Bronchial epithelial cell (primary cell): ENCODE measurements at regions not wholly inside any gene's neighbourhood (a gene's known extent, or its start where the extent isn't known, plus 50 kb on each side); places are given as distances from the start of the nearest gene placed in this dataset.

Experiments
- DNase-seq: peaks from one replicate; pipeline ENCODE4 v3.0.0-alpha.2; 2010; ENCODE audit warnings: low read depth
- FAIRE-seq: peaks from 2 replicates; lab custom pipeline; 2011; peaks lifted over from hg19 to GRCh38; lab: Jason Lieb, UNC
- H3K27me3 ChIP-seq: 2 replicates; pipeline ENCODE4 v1.5.1; 2011; ENCODE audit warnings: low read length; ENCODE audit not compliant: control insufficient read depth, insufficient read depth
- H3K36me3 ChIP-seq: 2 replicates; pipeline ENCODE4 v1.5.1; 2011; ENCODE audit warnings: low read length; ENCODE audit not compliant: control insufficient read depth, insufficient read depth
- H3K4me3 ChIP-seq: 2 replicates; pipeline ENCODE4 v1.5.1; 2011; ENCODE audit warnings: mild to moderate bottlenecking, low read depth, low read length, control low read depth
- TF ChIP-seq, protein P1 (sequence below): IDR thresholded peaks from 2 replicates; pipeline ENCODE4 v1.5.1; 2011; ENCODE audit warnings: mild to moderate bottlenecking, moderate library complexity, low read length, control low read depth, inconsistent platforms; ENCODE audit not compliant: insufficient read depth, severe bottlenecking

DNA sequence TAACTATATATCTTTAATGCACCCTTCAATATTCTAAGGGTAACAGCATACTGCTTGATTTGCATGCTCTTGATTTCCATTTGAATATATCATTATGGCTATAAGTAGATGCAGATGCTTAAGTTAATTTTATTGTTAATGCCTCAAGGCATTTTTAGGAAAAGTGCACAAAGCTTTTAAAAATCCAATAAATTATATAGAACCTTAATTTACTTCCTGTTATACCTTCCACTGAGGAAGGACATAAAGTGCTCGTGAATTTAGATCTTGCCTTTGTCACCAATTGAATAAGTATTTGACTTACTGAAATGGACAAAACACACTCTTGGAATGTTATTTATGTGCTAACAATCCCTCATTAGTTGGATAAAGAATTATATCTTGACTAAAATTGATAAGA lies 276.7 kb upstream of the CCDC54 start:
- no peaks in the 10 kb centered on the region for H3K36me3 ChIP-seq
- TF ChIP-seq, protein P1, sequence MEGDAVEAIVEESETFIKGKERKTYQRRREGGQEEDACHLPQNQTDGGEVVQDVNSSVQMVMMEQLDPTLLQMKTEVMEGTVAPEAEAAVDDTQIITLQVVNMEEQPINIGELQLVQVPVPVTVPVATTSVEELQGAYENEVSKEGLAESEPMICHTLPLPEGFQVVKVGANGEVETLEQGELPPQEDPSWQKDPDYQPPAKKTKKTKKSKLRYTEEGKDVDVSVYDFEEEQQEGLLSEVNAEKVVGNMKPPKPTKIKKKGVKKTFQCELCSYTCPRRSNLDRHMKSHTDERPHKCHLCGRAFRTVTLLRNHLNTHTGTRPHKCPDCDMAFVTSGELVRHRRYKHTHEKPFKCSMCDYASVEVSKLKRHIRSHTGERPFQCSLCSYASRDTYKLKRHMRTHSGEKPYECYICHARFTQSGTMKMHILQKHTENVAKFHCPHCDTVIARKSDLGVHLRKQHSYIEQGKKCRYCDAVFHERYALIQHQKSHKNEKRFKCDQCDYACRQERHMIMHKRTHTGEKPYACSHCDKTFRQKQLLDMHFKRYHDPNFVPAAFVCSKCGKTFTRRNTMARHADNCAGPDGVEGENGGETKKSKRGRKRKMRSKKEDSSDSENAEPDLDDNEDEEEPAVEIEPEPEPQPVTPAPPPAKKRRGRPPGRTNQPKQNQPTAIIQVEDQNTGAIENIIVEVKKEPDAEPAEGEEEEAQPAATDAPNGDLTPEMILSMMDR, result no peak
- H3K4me3 ChIP-seq, result no peak overlapping the region
- no peak for FAIRE-seq
- peaks cover 2% of the 10 kb centered on the region for H3K27me3 ChIP-seq
- no peak for DNase-seq

DNA sequence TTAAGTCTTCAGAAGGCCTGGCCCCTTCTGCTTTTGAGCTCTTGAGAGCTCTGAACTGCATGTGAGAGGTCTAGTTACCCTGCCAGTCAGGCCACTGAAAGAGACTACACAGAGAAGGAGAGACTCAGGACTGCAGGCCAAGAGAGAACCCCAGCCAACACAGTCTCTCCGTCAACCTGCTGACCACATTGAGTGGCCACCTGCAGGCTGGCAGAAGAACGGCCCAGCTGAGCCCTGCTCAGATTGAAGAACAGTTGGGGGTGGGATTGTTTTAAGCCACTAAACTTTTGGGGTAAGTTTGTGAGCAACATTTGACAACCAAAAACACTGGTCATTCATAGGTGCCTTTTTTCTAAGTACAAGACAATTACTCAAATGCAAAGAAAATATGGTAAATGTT lies 273.5 kb upstream of the CCDC54 start:
- Histone ChIP-seq H3K4me3 (no peak overlapping the region), H3K36me3 (no peaks in the 10 kb centered on the region), H3K27me3 (peaks cover 2% of the 10 kb centered on the region)
- DNase-seq (no peak), FAIRE-seq (no peak)
- TF ChIP-seq, protein P1, result no peak

DNA sequence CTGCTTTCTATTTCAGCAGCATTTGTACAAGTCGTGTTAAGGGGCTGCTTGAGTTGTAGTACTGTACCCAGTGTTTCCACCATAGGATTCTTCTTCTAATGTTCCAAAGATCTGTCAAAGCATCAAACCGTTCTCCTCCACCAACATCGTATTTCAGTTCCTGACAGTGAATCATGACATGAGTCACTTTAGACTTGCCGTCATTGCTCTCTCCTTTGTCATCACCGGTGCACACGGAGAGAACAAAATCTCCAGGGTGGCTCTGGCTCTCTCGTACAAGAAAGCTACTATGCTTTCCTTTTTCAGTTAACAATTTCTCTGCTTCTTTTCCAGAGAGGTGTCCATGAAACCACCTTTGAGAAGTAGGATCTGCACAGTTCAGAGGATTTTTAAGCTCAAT lies 270.9 kb upstream of the CCDC54 start:
- TF ChIP-seq, protein P1, result no peak
- FAIRE-seq (no peak), DNase-seq (peak; percentile 47)
- Histone ChIP-seq H3K27me3 (no peaks in the 10 kb centered on the region), H3K4me3 (no peak overlapping the region), H3K36me3 (no peaks in the 10 kb centered on the region)

DNA sequence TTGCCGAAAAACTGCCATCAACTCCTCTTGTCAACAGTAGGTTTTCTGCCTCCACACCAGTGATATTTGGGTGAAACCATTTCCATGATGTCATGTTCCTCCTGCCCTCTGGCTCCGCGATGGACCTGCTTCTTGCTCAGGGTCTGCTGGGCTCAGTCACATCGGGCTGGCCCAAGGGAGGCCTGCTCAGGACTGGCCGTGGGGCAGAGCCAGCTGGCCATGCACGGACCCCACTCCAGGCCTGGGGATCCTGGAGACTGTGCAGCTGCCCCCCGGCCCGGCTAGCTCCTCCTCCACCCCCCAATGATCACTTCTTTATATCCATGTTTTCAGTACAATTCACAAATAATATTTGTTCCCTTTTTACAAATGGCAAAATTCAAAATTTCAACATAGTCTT lies 270.3 kb upstream of the CCDC54 start:
- no peak for FAIRE-seq
- H3K36me3 ChIP-seq, result no peaks in the 10 kb centered on the region
- no peak for DNase-seq
- H3K27me3 ChIP-seq, result no peaks in the 10 kb centered on the region
- H3K4me3 ChIP-seq, result no peak overlapping the region
- TF ChIP-seq, protein P1, result no peak

DNA sequence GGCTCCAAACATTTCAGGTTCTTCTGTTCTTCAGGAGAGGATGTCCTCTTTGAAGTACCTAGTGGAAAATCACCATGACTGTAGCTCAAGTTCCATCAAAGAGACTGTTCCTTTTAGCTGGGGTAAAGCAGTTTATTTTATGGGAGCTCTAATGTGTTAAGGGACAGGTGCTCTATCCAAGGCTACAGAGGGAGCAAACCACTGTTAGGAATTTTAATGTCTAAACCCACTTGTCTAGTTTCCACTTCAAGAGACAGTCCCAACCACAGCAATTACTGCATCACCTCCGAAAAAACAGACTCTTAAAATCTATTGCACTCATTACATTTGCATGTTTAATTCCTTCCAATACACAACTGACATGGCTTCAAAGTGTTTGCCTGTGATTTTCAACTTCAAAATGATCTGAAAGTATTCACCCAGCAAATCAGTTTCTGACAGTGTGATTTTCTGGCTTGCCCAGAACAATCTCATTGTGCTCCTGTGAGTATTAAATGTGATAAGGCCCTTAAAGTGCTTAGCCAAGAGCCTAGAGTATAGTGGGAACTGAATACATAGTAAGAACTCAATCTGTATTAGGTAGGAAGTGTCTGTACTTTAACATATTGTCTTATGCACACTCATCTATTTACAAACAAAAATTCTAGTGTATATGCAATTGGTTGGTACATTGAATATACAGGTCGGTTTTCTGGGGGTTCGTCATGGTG lies 266.5 kb upstream of the CCDC54 start:
- no peak for DNase-seq
- no peak for FAIRE-seq
- TF ChIP-seq, protein P1, result no peak
- H3K27me3 ChIP-seq, result no peaks in the 10 kb centered on the region
- no peak overlapping the region for H3K4me3 ChIP-seq
- no peaks in the 10 kb centered on the region for H3K36me3 ChIP-seq

DNA sequence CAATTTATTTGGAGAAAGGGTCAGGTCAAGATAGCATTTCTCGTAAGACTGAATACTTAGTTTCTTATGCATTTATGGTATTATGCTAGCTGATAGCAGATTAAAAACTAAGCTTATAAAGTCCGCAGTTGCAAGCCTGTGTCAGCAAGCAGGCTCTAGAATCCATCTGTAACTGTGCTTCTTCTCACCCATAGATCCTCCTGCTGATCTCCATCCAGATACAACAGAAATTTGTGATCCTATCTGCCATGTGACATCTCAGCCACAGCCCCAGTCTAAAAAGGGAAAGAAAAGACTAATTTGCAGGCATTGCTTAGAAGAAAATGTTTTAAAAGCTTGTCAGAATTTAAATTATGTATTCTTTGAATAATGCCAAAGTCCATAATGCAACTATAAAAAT lies 265.4 kb upstream of the CCDC54 start:
- H3K36me3 ChIP-seq, result no peaks in the 10 kb centered on the region
- H3K27me3 ChIP-seq, result no peaks in the 10 kb centered on the region
- DNase-seq, result no peak
- TF ChIP-seq, protein P1, result no peak
- no peak for FAIRE-seq
- H3K4me3 ChIP-seq, result no peak overlapping the region
